ENCODE measurements at regions not wholly inside any gene's neighbourhood (a gene's known extent, or its start where the extent isn't known, plus 50 kb on each side); places are given as distances from the start of the nearest gene placed in this dataset.

- no peaks in the 10 kb centered on the region for H3K36me3 ChIP-seq (ENCODE audit: control insufficient read depth, insufficient read depth, low read length)
- in situ Hi-C loops (cut with HindIII; ENCODE audit: low pct_unique_long_range_greater_than_20kb, low sequenced_read_pairs): no loop called here
- ChIA-PET POLR2A (no interaction called here), CTCF (no interaction called here)
- no TSS peak for BruUV-seq (replicated peaks)
- ATAC-seq (no peak), DNase-seq (ENCODE audit: low read depth, low spot score) (no peak)
- H3K27me3 ChIP-seq (ENCODE audit: control insufficient read depth, insufficient read depth, low read length): peaks cover 20% of the 10 kb centered on the region
- H3K4me1 ChIP-seq (ENCODE audit: control insufficient read depth, insufficient read depth, low read length): no peaks in the 10 kb centered on the region
- H3K27ac ChIP-seq (ENCODE audit: low read length): no peak overlapping the region
- TF ChIP-seq TCF7L2 (IDR thresholded peaks at IDR 0.05; ENCODE audit: low read depth, low read length) (no peak), CTCF (IDR thresholded peaks at IDR 0.05) (no peak), SIN3A (IDR thresholded peaks at IDR 0.05; ENCODE audit: borderline replicate concordance, insufficient read depth, low read depth, low read length) (no peak), POLR2AphosphoS5 (IDR thresholded peaks at IDR 0.05; ENCODE audit: low read depth, low read length) (no peak), REST (IDR thresholded peaks at IDR 0.05; ENCODE audit: insufficient read depth in 1 of 2, low read depth in 2 of 2, low read length in 1 of 2) (no peak)
- no peaks in the 10 kb centered on the region for H3K9me3 ChIP-seq (ENCODE audit: control insufficient read depth, insufficient read depth, low read depth, low read length)
- intact Hi-C loops (cut with micrococcal nuclease; ENCODE audit: unreplicated experiment): loop anchor here (10.0 kb wide), 1 partner anchor 165 kb away; no protein-coding TSS in a partner anchor
- no peak overlapping the region for H3K4me3 ChIP-seq (ENCODE audit: low read depth in 2 of 2, low read length in 2 of 2)
Observed at GRCh38 chr14:22479776-22480464, 109.1 kb downstream of the DAD1 start.

GRCh38 chr14:22479132-22479531 lies 109.9 kb downstream of the DAD1 start:
- in situ Hi-C loops (cut with HindIII; ENCODE audit: low pct_unique_long_range_greater_than_20kb, low sequenced_read_pairs) (no loop called here), intact Hi-C loops (cut with micrococcal nuclease; ENCODE audit: unreplicated experiment) (loop anchor here (10.0 kb wide), 1 partner anchor 164 kb away; no protein-coding TSS in a partner anchor)
- no peak for ATAC-seq
- Histone ChIP-seq H3K9me3 (ENCODE audit: control insufficient read depth, insufficient read depth, low read depth, low read length) (no peaks in the 10 kb centered on the region), H3K4me1 (ENCODE audit: control insufficient read depth, insufficient read depth, low read length) (no peaks in the 10 kb centered on the region), H3K27ac (ENCODE audit: low read length) (no peak overlapping the region), H3K4me3 (ENCODE audit: low read depth in 2 of 2, low read length in 2 of 2) (no peak overlapping the region), H3K36me3 (ENCODE audit: control insufficient read depth, insufficient read depth, low read length) (no peaks in the 10 kb centered on the region), H3K27me3 (ENCODE audit: control insufficient read depth, insufficient read depth, low read length) (peaks cover 18% of the 10 kb centered on the region)
- no TSS peak for BruUV-seq (replicated peaks)
- no peak for DNase-seq (ENCODE audit: low read depth, low spot score)
- no peak for TF ChIP-seq TCF7L2 (IDR thresholded peaks at IDR 0.05; ENCODE audit: low read depth, low read length)
- no peak for TF ChIP-seq SIN3A (IDR thresholded peaks at IDR 0.05; ENCODE audit: borderline replicate concordance, insufficient read depth, low read depth, low read length)
- POLR2A ChIA-PET: no interaction called here
- CTCF ChIA-PET: no interaction called here

GRCh38 chr14:22478670-22479069 lies 110.4 kb downstream of the DAD1 start:
- ChIA-PET CTCF (no interaction called here), POLR2A (no interaction called here)
- Histone ChIP-seq H3K36me3 (ENCODE audit: control insufficient read depth, insufficient read depth, low read length) (no peaks in the 10 kb centered on the region), H3K9me3 (ENCODE audit: control insufficient read depth, insufficient read depth, low read depth, low read length) (no peaks in the 10 kb centered on the region), H3K4me3 (ENCODE audit: low read depth in 2 of 2, low read length in 2 of 2) (no peak overlapping the region), H3K4me1 (ENCODE audit: control insufficient read depth, insufficient read depth, low read length) (no peaks in the 10 kb centered on the region), H3K27ac (ENCODE audit: low read length) (no peak overlapping the region), H3K27me3 (ENCODE audit: control insufficient read depth, insufficient read depth, low read length) (peaks cover 18% of the 10 kb centered on the region)
- no peak for TF ChIP-seq POLR2AphosphoS5 (IDR thresholded peaks at IDR 0.05; ENCODE audit: low read depth, low read length)
- no peak for TF ChIP-seq CTCF (IDR thresholded peaks at IDR 0.05)
- TF ChIP-seq SIN3A (IDR thresholded peaks at IDR 0.05; ENCODE audit: borderline replicate concordance, insufficient read depth, low read depth, low read length): no peak
- TF ChIP-seq REST (IDR thresholded peaks at IDR 0.05; ENCODE audit: insufficient read depth in 1 of 2, low read depth in 2 of 2, low read length in 1 of 2): no peak
- TF ChIP-seq TCF7L2 (IDR thresholded peaks at IDR 0.05; ENCODE audit: low read depth, low read length): no peak
- DNase-seq (ENCODE audit: low read depth, low spot score) (no peak), ATAC-seq (no peak)
- intact Hi-C loops (cut with micrococcal nuclease; ENCODE audit: unreplicated experiment) (loop anchor here (10.0 kb wide), 1 partner anchor 164 kb away; no protein-coding TSS in a partner anchor), in situ Hi-C loops (cut with HindIII; ENCODE audit: low pct_unique_long_range_greater_than_20kb, low sequenced_read_pairs) (no loop called here)
- BruUV-seq (replicated peaks): no TSS peak
